GM10266 (cell line): ENCODE measurements at regions not wholly inside any gene's neighbourhood (a gene's known extent, or its start where the extent isn't known, plus 50 kb on each side); places are given as distances from the start of the nearest gene placed in this dataset.

Experiments used
- DNase-seq: peaks from one replicate; pipeline ENCODE4 v3.0.0; 2012; ENCODE audit errors: extremely low spot score
- TF ChIP-seq, protein P1 (sequence below): IDR thresholded peaks from 2 replicates; pipeline ENCODE4 v1.5.1; 2012; ENCODE audit warnings: mild to moderate bottlenecking, low read depth; ENCODE audit not compliant: control insufficient read depth, insufficient read depth; ENCODE audit errors: missing control alignments

DNA sequence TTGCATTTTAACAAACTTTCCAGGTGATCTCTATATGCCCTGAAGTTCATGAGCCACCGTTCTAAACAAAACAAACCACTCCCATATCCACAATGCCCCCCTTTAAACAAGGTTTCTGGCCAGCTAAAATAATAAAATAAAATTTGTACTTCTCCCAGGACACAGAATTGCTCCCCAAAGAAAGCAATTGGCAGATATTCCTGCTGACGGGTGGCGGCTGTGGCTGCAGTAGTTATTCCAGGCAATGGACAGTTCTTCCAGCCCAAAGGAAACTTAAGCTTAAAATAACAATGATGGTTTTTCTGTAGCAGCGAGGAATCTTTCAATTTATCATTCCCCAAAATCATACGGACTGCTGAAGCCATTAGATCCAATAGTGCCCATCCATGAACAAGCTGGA, 260.5 kb upstream of the ZNF521 start:
- TF ChIP-seq, protein P1, sequence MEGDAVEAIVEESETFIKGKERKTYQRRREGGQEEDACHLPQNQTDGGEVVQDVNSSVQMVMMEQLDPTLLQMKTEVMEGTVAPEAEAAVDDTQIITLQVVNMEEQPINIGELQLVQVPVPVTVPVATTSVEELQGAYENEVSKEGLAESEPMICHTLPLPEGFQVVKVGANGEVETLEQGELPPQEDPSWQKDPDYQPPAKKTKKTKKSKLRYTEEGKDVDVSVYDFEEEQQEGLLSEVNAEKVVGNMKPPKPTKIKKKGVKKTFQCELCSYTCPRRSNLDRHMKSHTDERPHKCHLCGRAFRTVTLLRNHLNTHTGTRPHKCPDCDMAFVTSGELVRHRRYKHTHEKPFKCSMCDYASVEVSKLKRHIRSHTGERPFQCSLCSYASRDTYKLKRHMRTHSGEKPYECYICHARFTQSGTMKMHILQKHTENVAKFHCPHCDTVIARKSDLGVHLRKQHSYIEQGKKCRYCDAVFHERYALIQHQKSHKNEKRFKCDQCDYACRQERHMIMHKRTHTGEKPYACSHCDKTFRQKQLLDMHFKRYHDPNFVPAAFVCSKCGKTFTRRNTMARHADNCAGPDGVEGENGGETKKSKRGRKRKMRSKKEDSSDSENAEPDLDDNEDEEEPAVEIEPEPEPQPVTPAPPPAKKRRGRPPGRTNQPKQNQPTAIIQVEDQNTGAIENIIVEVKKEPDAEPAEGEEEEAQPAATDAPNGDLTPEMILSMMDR: no peak
- no peak for DNase-seq

DNA sequence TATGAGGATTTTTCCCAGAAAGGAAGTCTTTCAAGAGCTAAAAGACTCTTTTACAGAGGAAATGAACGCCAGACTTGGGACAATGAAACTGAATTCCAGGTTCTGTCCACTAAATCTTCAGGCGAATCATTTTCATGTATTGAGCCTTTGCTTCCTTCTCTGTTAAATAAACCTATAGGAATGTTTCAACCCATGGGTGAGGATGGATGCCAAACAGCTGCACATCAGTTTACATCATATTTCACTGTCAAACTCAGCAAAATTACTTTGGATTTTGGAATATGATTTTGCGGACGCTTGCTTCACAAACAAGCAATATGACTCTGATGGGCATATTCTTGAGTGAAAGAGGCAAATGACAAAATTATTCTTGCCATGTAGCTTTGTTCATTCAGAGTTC, 256.1 kb upstream of the ZNF521 start:
- TF ChIP-seq, protein P1: no peak
- no peak for DNase-seq

DNA sequence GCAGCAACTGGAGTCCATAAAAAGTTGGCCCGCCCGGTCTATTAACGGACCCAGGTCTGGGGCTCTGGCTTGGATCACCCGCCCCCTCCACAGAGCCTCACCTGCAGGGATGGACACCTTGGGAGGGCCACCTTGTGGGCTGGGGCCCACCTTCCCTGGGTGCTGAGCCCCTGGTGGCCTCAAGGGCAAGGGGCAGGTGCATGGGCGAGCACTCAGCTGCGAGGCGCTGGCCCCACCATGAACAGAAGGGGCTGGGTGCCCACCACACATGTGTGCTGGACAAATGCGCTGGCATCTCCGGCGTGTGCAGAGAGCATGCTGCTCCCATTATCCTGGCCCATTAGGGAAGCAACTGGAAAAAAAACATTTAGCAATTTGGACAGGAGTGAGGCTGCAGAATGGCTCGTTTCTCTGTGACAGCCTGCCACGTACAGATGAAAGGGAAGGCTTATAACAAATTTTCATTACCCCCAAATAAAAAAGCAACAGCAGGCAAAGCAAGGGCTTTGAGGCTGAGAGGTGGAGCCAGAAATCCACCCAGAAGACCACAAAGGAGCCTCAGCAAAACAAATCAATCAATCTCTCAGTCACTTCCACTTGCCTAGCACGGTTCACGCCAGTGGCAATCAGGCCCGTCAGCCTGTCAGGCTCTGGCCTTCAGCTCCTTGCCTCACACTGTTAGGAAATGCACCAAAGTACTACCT, 253.1 kb upstream of the ZNF521 start:
- TF ChIP-seq, protein P1: no peak
- no peak for DNase-seq

DNA sequence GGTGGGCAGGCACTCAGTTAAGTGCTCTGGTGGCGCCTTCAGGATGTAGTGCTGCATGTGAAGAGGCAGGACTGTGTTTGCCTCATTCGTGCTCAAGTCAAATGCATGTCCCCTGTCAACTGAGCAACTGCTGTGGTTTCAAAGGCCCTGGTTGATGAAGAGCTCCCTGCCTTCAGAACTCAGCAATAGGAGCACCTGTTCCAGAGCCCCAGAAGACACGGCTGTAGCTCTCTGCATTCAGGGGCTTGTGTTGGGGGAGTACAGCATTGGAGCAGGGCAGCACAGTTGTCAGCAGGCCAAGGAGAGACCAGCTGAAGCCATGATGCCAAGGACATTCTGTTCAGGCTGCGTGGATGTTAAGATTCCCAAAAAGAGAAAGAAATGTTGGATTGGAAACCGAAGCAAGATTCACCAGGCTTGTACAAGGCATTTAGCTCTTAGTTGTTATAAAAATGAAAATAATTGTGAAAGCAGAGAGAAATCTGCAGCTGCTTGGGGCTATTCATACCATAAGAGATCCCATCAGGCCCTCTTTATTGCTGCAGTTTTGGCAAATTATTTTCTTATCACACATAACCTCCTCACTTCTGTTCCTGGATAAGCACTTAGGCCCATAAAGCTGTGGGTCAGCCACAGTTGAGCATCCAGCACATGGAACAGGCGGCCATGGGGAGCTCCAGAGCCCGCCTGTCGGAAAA, 252.4 kb upstream of the ZNF521 start:
- no peak for DNase-seq
- TF ChIP-seq, protein P1: no peak

DNA sequence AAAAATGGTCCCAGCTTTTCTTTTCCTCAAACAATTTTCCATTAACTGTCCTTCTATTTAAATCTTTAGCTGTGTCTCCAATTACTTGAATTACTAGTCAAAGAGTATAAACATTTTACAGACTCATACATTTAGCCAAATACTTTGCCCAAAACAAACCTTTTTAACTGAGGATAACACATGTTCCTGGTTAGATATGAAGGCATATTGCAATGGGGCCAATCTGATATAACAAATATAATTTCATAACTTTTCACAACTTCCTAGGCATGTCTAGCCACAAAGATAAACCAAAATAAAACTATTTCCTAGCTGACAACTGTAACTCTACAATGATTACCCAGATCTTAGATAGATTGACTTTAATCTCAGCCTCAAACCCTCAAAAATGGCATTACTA, 247.5 kb upstream of the ZNF521 start:
- no peak for DNase-seq
- TF ChIP-seq, protein P1: no peak

DNA sequence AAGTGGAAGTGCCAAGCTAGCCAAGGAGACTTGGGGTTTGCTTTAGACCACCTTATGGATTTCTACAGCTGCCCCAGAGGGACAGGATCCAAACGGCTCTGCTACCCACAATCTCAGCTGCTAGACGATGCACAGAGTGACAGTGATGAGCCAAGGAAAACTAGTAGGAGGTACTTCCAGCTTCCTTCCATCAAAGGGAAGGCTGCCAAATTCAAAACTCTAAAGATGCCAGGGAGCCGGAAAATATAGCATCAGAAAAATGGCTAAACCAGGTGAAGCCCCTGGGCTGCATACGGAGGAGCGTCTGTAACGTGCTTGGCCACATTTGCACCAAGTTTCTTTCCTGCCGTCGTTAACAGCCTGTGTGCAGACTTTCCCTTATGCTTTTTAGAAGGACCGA, 245.5 kb upstream of the ZNF521 start:
- TF ChIP-seq, protein P1: no peak
- no peak for DNase-seq
